HL-60 (cell line): ENCODE measurements at regions not wholly inside any gene's neighbourhood (a gene's known extent, or its start where the extent isn't known, plus 50 kb on each side); places are given as distances from the start of the nearest gene placed in this dataset.

Source experiments
- DNase-seq, 2 experiments: peaks; one replicate each; pipeline ENCODE4 v3.0.0-alpha.2; 2010 to 2020; ENCODE audit warnings: low read depth in 1 of 2, low spot score in 1 of 2
- H3K27ac ChIP-seq: fragments of 250-450 bp; sonication (Bioruptor Pico); replicated peaks from 2 replicates; pipeline ENCODE4 v1.5.1; 2020; ENCODE audit warnings: mild to moderate bottlenecking, moderate library complexity
- H3K27me3 ChIP-seq: fragments of 250-450 bp; sonication (Bioruptor Pico); 2 replicates; pipeline ENCODE4 v1.5.1; 2021; ENCODE audit warnings: mild to moderate bottlenecking, moderate library complexity; ENCODE audit not compliant: insufficient read depth, poor library complexity, severe bottlenecking
- H3K4me3 ChIP-seq: replicated peaks from 2 replicates; pipeline ENCODE4 v1.5.1; 2011; ENCODE audit warnings: mild to moderate bottlenecking, control low read depth, low read length; ENCODE audit not compliant: insufficient read depth
- GABPA ChIP-seq: IDR thresholded peaks from 2 replicates; pipeline ENCODE4 v1.6.1; 2012; ENCODE audit warnings: low read depth
- POLR2AphosphoS5 ChIP-seq: IDR thresholded peaks from 2 replicates; pipeline ENCODE4 v1.6.1; 2012; ENCODE audit warnings: low read depth
- SPI1 ChIP-seq: IDR thresholded peaks from 2 replicates; pipeline ENCODE4 v1.6.1; 2012; ENCODE audit warnings: low read depth, mild to moderate bottlenecking, borderline replicate concordance
- TF ChIP-seq, protein P1 (sequence below): IDR thresholded peaks from one replicate; pipeline ENCODE4 v1.5.1; 2011; ENCODE audit warnings: low read length, control low read depth, inconsistent platforms; ENCODE audit not compliant: insufficient read depth
- TF ChIP-seq, protein P2 (sequence below): IDR thresholded peaks from 2 replicates; pipeline ENCODE4 v1.6.1; 2012; ENCODE audit warnings: low read depth; ENCODE audit not compliant: insufficient replicate concordance

GRCh38 chr13:103931331-103931845, 865.2 kb upstream of the SLC10A2 start:
- DNase-seq, result no peak
- TF ChIP-seq SPI1 (no peak), POLR2AphosphoS5 (no peak), GABPA (no peak)
- TF ChIP-seq, protein P1, sequence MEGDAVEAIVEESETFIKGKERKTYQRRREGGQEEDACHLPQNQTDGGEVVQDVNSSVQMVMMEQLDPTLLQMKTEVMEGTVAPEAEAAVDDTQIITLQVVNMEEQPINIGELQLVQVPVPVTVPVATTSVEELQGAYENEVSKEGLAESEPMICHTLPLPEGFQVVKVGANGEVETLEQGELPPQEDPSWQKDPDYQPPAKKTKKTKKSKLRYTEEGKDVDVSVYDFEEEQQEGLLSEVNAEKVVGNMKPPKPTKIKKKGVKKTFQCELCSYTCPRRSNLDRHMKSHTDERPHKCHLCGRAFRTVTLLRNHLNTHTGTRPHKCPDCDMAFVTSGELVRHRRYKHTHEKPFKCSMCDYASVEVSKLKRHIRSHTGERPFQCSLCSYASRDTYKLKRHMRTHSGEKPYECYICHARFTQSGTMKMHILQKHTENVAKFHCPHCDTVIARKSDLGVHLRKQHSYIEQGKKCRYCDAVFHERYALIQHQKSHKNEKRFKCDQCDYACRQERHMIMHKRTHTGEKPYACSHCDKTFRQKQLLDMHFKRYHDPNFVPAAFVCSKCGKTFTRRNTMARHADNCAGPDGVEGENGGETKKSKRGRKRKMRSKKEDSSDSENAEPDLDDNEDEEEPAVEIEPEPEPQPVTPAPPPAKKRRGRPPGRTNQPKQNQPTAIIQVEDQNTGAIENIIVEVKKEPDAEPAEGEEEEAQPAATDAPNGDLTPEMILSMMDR, result no peak
- TF ChIP-seq, protein P2, sequence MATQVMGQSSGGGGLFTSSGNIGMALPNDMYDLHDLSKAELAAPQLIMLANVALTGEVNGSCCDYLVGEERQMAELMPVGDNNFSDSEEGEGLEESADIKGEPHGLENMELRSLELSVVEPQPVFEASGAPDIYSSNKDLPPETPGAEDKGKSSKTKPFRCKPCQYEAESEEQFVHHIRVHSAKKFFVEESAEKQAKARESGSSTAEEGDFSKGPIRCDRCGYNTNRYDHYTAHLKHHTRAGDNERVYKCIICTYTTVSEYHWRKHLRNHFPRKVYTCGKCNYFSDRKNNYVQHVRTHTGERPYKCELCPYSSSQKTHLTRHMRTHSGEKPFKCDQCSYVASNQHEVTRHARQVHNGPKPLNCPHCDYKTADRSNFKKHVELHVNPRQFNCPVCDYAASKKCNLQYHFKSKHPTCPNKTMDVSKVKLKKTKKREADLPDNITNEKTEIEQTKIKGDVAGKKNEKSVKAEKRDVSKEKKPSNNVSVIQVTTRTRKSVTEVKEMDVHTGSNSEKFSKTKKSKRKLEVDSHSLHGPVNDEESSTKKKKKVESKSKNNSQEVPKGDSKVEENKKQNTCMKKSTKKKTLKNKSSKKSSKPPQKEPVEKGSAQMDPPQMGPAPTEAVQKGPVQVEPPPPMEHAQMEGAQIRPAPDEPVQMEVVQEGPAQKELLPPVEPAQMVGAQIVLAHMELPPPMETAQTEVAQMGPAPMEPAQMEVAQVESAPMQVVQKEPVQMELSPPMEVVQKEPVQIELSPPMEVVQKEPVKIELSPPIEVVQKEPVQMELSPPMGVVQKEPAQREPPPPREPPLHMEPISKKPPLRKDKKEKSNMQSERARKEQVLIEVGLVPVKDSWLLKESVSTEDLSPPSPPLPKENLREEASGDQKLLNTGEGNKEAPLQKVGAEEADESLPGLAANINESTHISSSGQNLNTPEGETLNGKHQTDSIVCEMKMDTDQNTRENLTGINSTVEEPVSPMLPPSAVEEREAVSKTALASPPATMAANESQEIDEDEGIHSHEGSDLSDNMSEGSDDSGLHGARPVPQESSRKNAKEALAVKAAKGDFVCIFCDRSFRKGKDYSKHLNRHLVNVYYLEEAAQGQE, result no peak
- H3K27ac ChIP-seq, result no peak overlapping the region
- no peak overlapping the region for H3K4me3 ChIP-seq
- no peaks in the 10 kb centered on the region for H3K27me3 ChIP-seq

DNA sequence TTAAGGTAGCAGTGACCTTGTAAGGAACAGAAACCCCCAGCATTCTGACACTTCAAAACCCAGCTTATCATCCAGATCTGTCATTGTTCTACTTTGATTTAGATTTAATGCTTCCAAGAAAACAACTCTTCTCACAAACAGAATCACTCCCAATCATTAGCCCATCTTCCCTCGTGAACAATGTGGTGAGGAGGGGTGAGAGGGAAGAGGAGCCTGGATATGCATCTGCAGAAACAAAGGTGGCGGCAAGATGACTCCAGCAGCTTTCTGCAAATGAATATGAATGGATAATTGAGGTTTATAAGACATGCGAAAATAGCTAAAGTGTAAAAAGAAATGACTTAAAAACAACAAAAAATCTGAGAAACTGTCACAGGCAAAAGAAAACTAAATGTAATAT, 859.9 kb upstream of the SLC10A2 start:
- Histone ChIP-seq H3K4me3 (no peak overlapping the region), H3K27me3 (no peaks in the 10 kb centered on the region), H3K27ac (no peak overlapping the region)
- DNase-seq, result no peak
- TF ChIP-seq POLR2AphosphoS5 (no peak), GABPA (no peak), SPI1 (no peak)
- TF ChIP-seq, protein P2, result no peak
- TF ChIP-seq, protein P1, result no peak

DNA sequence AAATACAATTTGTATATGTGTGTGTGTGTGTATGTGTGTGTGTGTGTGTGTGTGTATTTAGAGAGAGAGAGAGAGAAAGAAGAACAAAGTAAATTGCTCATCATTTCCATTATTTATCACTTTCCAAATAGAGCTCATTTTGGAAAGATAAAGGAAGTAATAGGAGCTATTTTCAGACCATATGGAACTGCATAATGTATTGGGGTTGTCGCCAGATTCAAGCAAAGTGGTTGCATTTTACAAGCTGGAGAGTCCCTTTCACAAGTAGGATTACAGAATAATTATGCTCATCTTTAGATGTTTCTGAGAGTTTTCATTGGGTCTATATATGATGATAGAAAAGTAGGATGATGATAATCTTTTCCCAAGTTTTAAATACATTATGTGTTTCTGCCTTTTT, 842.7 kb upstream of the SLC10A2 start:
- no peak overlapping the region for H3K4me3 ChIP-seq
- TF ChIP-seq SPI1 (no peak), POLR2AphosphoS5 (no peak), GABPA (no peak)
- TF ChIP-seq, protein P2, result no peak
- TF ChIP-seq, protein P1, result no peak
- no peak overlapping the region for H3K27ac ChIP-seq
- H3K27me3 ChIP-seq, result no peaks in the 10 kb centered on the region
- DNase-seq, result no peak
